ENCODE measurements at regions not wholly inside any gene's neighbourhood (a gene's known extent, or its start where the extent isn't known, plus 50 kb on each side); places are given as distances from the start of the nearest gene placed in this dataset.

DNA sequence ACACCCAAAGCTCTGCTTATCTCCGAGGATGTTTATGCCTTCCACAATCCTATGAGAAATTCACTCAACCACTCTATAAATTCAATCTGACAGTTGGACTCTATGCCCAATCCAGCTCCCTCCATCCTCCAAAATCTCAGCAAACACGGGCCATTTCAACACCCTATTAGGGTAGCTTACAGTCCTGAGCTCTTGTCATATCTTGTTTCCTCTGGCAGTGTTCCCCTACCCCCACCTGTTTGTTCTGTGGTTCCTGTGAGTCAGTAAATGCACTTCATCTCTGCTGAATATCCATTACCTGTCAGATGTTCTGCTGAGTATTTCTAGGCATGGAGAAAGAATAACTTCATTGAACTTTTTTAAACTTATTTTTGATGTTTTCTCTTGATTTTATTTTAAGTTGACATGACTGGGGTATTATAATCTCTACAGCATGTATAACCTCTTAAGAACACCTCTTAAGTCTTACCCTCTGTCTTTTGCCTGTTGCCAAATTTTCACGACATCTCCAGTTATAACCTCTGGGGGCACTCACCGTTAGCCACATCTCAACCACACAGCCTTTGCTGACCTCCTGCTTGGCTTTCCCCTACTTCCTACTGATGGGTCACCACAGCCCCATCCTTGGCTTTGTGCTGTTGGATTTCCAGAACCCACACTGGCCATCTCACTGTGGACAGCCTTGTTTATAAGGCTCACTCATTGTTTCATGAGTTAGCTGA is 317.0 kb upstream of the TMPO start (continued):
- TF ChIP-seq, protein P1, sequence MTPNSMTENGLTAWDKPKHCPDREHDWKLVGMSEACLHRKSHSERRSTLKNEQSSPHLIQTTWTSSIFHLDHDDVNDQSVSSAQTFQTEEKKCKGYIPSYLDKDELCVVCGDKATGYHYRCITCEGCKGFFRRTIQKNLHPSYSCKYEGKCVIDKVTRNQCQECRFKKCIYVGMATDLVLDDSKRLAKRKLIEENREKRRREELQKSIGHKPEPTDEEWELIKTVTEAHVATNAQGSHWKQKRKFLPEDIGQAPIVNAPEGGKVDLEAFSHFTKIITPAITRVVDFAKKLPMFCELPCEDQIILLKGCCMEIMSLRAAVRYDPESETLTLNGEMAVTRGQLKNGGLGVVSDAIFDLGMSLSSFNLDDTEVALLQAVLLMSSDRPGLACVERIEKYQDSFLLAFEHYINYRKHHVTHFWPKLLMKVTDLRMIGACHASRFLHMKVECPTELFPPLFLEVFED (CRISPR knock-in tag; conservative IDR thresholded peaks at IDR 0.05), result no peak
- TF ChIP-seq KDM1A (IDR thresholded peaks at IDR 0.05) (no peak), ZNF318 (IDR thresholded peaks at IDR 0.05; ENCODE audit: borderline replicate concordance in 1 of 2, low read depth in 1 of 2) (no peak), E2F5 (CRISPR knock-in tag; IDR thresholded peaks at IDR 0.05) (no peak), RBM14 (IDR thresholded peaks at IDR 0.05; ENCODE audit: borderline replicate concordance, insufficient read depth, low read depth, low read length) (no peak)

All from K562 (cell line).